ENCODE measurements at regions not wholly inside any gene's neighbourhood (a gene's known extent, or its start where the extent isn't known, plus 50 kb on each side); places are given as distances from the start of the nearest gene placed in this dataset.
A peak's percentile ranks its signal among the peaks of the same experiment; 100 is the strongest.

DNA sequence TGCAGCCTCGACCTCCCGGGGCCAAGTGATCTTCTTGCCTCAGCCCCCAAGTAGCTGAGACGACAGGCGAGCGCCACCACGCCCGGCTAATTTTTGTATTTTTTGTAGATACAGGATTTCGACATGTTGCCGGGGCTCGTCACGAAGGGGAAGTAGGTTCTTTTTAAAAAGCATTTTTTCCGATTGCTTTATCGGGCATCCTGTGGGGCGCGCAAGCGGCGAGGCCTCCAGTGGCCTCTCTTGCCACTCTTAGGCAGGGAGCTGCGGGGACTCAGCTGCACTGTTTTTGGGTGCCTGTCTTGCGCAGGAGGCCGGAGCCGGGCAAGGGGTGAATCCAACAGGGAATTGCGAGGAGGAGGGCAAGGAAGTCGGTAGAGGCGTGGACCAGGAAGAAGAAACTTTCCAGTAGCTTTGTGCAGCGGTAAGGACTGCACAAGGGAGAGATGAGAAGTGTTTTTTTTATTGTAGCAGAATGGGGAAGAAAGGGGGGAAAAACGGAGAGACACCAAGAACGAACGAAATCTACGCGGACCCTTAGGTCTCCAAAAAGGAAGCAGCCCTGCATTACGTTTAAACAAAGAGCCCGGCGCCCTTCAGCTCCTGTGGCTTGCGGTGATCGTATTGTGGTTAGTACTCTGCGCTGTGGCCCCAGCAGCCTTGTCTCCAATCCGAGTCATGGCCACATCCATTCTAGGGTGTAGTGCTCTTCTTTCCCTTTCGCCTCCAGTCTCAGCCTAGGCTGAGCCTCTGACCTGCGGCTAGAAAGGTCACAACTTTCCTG is 164.8 kb downstream of the PPIAL4G start (continued):
- peak; percentile 76 for TF ChIP-seq CBFB (IDR thresholded peaks at IDR 0.05; ENCODE audit: low read depth)
- peak; percentile 43; the same call in 1 of the 2 replicates for TF ChIP-seq NR2F1 (conservative IDR thresholded peaks at IDR 0.05)
- no peak for TF ChIP-seq ZBTB11 (CRISPR knock-in tag; IDR thresholded peaks at IDR 0.05)

- Histone ChIP-seq H2AFZ (ENCODE audit: control insufficient read depth, low read depth, low read length) (no peak overlapping the region), H3K4me3 (no peak overlapping the region), H3K9me3 (replicated peaks; ENCODE audit: control insufficient read depth, insufficient read depth, low read length) (no peaks in the 10 kb centered on the region; the same call in 2 of the 3 replicates), H3K9ac (ENCODE audit: control insufficient read depth, insufficient read depth, low read length) (no peak overlapping the region), H3K79me2 (ENCODE audit: control insufficient read depth, insufficient read depth, low read length) (no peaks in the 10 kb centered on the region), H3K4me1 (ENCODE audit: control insufficient read depth, insufficient read depth, low read length) (peaks cover 21% of the 10 kb centered on the region), H3K4me2 (ENCODE audit: control insufficient read depth, insufficient read depth) (no peak overlapping the region), H4K20me1 (ENCODE audit: control insufficient read depth, insufficient read depth) (no peaks in the 10 kb centered on the region), H3K36me3 (ENCODE audit: control insufficient read depth in 2 of 2, insufficient read depth in 2 of 2, low read length in 1 of 2) (no peaks in the 10 kb centered on the region), H3K27ac (ENCODE audit: control insufficient read depth, insufficient read depth) (no peak overlapping the region), H3K27me3 (replicated peaks in 1 of 2; ENCODE audit: control insufficient read depth in 2 of 2, insufficient read depth in 2 of 2, low read length in 1 of 2) (no peaks in the 10 kb centered on the region; a peak in 1 of 4 replicates)
- TF ChIP-seq PBX3 (IDR thresholded peaks at IDR 0.05; ENCODE audit: insufficient replicate concordance, low read depth, low read length) (no peak), CHD2 (IDR thresholded peaks at IDR 0.05; ENCODE audit: borderline replicate concordance, low read depth, low read length) (no peak), NFYB (IDR thresholded peaks at IDR 0.05; ENCODE audit: insufficient read depth, low read depth, low read length) (no peak), ATF7 (IDR thresholded peaks at IDR 0.05; ENCODE audit: low read depth) (no peak)
- TF ChIP-seq, protein P1, sequence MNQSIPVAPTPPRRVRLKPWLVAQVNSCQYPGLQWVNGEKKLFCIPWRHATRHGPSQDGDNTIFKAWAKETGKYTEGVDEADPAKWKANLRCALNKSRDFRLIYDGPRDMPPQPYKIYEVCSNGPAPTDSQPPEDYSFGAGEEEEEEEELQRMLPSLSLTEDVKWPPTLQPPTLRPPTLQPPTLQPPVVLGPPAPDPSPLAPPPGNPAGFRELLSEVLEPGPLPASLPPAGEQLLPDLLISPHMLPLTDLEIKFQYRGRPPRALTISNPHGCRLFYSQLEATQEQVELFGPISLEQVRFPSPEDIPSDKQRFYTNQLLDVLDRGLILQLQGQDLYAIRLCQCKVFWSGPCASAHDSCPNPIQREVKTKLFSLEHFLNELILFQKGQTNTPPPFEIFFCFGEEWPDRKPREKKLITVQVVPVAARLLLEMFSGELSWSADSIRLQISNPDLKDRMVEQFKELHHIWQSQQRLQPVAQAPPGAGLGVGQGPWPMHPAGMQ (IDR thresholded peaks at IDR 0.05; ENCODE audit: borderline replicate concordance) = no peak
- FAIRE-seq = no peak
- intact Hi-C loops (cut with micrococcal nuclease; ENCODE audit: unreplicated experiment) = no loop called here
- SMC1A ChIA-PET (ENCODE audit: uncharacterized antibody, unreplicated experiment) = interaction anchor here (0.7 kb wide), 1 partner anchor 32 kb away, joined by 4 read pairs; no protein-coding TSS in a partner anchor
- RAD21 ChIA-PET (ENCODE audit: unreplicated experiment) = no interaction called here
- ATAC-seq = no peak
- WGBS (ENCODE audit: insufficient coverage, insufficient replicate concordance, low lambda C conversion rate, missing lambda C conversion rate) = 85% methylated on average over 42 of the region's 42 CpGs
- no peak for DNase-seq (ENCODE audit: low read depth, low spot score)
- CTCF ChIA-PET = no interaction called here
- no TSS peak for BruUV-seq (replicated peaks)
- in situ Hi-C loops (cut with MboI) = no loop called here
- POLR2A ChIA-PET = no interaction called here
Observed at GRCh38 chr1:148317288-148317985, 165.4 kb upstream of the NBPF11 start.
